ENCODE measurements at regions not wholly inside any gene's neighbourhood (a gene's known extent, or its start where the extent isn't known, plus 50 kb on each side); places are given as distances from the start of the nearest gene placed in this dataset.

DNA sequence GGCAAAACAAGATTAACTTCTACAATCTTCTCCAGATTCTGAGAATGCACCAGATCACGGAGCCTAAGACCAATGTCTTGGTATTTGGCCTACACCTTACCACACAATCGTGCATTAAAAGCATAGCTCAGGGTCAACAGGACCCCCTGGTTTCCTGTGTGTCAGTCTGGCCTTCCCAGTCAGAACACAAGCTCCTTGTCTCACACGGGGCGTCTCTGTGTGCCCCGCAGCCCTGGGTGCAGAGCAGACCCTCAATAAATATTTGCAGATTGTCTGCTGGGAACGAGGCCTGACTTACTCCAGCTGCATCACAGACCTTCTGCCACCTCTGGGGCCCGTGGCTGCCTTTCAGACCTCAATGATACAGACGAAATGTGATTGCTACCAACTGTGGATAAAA, 82.5 kb upstream of the CTNNB1 start:
- H3K4me2 ChIP-seq (ENCODE audit: extremely low read depth, insufficient read depth, low read length): no peak overlapping the region
- H3K36me3 ChIP-seq (ENCODE audit: control insufficient read depth, insufficient read depth, low read length): no peaks in the 10 kb centered on the region
- TF ChIP-seq EZH2 (IDR thresholded peaks at IDR 0.05; ENCODE audit: low read length, missing control alignments): no peak
- TF ChIP-seq, protein P1, sequence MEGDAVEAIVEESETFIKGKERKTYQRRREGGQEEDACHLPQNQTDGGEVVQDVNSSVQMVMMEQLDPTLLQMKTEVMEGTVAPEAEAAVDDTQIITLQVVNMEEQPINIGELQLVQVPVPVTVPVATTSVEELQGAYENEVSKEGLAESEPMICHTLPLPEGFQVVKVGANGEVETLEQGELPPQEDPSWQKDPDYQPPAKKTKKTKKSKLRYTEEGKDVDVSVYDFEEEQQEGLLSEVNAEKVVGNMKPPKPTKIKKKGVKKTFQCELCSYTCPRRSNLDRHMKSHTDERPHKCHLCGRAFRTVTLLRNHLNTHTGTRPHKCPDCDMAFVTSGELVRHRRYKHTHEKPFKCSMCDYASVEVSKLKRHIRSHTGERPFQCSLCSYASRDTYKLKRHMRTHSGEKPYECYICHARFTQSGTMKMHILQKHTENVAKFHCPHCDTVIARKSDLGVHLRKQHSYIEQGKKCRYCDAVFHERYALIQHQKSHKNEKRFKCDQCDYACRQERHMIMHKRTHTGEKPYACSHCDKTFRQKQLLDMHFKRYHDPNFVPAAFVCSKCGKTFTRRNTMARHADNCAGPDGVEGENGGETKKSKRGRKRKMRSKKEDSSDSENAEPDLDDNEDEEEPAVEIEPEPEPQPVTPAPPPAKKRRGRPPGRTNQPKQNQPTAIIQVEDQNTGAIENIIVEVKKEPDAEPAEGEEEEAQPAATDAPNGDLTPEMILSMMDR (conservative IDR thresholded peaks at IDR 0.05 in 1 of 2, IDR thresholded peaks at IDR 0.05 in 1 of 2; ENCODE audit: low read depth in 1 of 2, low read length in 2 of 2): no peak
- DNase-seq (ENCODE audit: low read depth in 2 of 2): no peak
- H3K4me1 ChIP-seq (ENCODE audit: control insufficient read depth, extremely low read depth, insufficient read depth, low read length): peaks cover 2% of the 10 kb centered on the region
- no peaks in the 10 kb centered on the region for H3K9me3 ChIP-seq (ENCODE audit: control insufficient read depth, insufficient read depth, low read depth, low read length)
- peak overlapping the region; percentile 13 for H3K27ac ChIP-seq (ENCODE audit: insufficient read depth, low read length)
- H3K4me3 ChIP-seq (replicated peaks in 1 of 4; ENCODE audit: control extremely low read depth in 1 of 4, insufficient read depth in 1 of 4, low read depth in 3 of 4, low read length in 4 of 4): no peak overlapping the region
- H3K79me2 ChIP-seq (ENCODE audit: control insufficient read depth, insufficient read depth, low read length): no peaks in the 10 kb centered on the region
- no peak overlapping the region for H3K9ac ChIP-seq (ENCODE audit: insufficient read depth, low read length)
- H3K27me3 ChIP-seq (ENCODE audit: control insufficient read depth, insufficient read depth, low read length): no peaks in the 10 kb centered on the region
- H2AFZ ChIP-seq (ENCODE audit: low read length): no peak overlapping the region
- H4K20me1 ChIP-seq (ENCODE audit: control insufficient read depth, extremely low read depth, insufficient read depth, low read length): no peaks in the 10 kb centered on the region

DNA sequence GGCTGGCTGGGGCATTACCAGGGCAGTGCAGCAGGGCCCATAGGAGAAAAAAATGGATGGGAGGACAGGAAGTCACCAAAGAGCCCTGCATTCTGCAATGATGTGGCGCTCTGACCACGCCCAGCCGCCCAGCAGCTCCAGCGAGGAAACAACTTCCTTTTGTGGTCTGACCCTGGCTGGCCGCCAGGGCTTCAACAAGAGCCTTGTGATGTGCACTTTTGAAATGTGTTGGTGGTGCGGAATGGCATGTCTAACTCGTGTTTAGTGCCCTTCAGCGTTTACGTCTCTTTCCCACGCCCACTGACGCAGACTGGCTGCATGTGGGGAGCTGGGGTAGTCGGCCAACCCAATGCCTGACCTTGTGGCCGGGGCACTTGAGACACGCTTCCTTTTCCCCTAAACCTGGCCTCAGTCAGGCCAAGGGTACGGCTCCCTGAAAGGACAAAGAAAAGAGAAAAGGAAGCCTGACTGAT, 81.9 kb upstream of the CTNNB1 start:
- peak; percentile 93 to 97 for DNase-seq (ENCODE audit: low read depth in 2 of 2)
- H4K20me1 ChIP-seq (ENCODE audit: control insufficient read depth, extremely low read depth, insufficient read depth, low read length): no peaks in the 10 kb centered on the region
- peaks cover 2% of the 10 kb centered on the region for H3K4me1 ChIP-seq (ENCODE audit: control insufficient read depth, extremely low read depth, insufficient read depth, low read length)
- H3K4me3 ChIP-seq (replicated peaks in 1 of 4; ENCODE audit: control extremely low read depth in 1 of 4, insufficient read depth in 1 of 4, low read depth in 3 of 4, low read length in 4 of 4): no peak overlapping the region
- H2AFZ ChIP-seq (ENCODE audit: low read length): peak overlapping the region; percentile 29
- TF ChIP-seq EZH2 (IDR thresholded peaks at IDR 0.05; ENCODE audit: low read length, missing control alignments): no peak
- TF ChIP-seq, protein P1 (conservative IDR thresholded peaks at IDR 0.05 in 1 of 2, IDR thresholded peaks at IDR 0.05 in 1 of 2; ENCODE audit: low read depth in 1 of 2, low read length in 2 of 2): no peak
- H3K27me3 ChIP-seq (ENCODE audit: control insufficient read depth, insufficient read depth, low read length): no peaks in the 10 kb centered on the region
- no peaks in the 10 kb centered on the region for H3K9me3 ChIP-seq (ENCODE audit: control insufficient read depth, insufficient read depth, low read depth, low read length)
- H3K4me2 ChIP-seq (ENCODE audit: extremely low read depth, insufficient read depth, low read length): no peak overlapping the region
- no peak overlapping the region for H3K9ac ChIP-seq (ENCODE audit: insufficient read depth, low read length)
- no peaks in the 10 kb centered on the region for H3K36me3 ChIP-seq (ENCODE audit: control insufficient read depth, insufficient read depth, low read length)
- H3K79me2 ChIP-seq (ENCODE audit: control insufficient read depth, insufficient read depth, low read length): no peaks in the 10 kb centered on the region
- peak overlapping the region; percentile 18 for H3K27ac ChIP-seq (ENCODE audit: insufficient read depth, low read length)

DNA sequence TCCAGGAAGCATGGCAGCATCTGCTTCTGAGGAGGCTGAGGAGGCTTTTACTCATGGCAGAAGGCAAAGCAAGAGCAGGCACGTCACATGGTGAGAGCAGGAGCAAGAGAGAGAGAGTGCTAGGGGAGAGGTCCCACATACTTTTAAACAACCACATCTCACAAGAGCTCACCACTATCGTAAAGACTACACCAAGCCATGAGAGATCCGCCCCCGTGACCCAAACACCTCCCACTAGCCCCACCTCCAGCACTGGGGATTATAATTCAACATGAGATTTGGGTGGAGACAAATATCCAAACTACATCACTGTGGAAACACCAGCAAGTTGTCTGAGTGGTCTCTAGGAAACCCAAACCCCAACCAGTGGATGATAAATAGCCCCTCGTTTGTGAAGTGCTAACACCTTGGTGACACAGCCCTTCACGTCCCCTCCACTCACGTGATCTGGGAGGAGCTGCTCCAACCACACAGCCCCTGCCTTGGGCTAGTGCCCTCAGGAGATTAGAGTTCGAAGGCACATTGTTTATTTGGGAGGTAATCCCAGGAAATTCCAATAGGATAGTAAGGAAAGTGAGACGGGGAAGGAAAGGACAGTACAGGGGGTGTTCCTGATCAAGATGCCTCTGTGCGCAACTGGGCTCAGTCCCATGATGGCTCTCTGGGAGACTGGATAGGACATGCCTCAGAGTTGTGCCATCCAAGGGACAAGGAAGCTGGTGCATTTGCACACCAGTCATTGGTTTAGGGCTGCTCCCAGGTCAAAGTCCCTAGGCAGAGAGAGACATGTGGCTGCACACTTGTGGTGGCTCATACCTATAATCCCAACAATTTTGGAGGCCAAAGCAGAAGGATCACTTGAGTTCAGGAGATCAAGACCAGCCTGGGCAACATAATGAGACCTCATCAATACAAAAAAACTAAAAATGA, 80.6 kb upstream of the CTNNB1 start:
- H3K79me2 ChIP-seq (ENCODE audit: control insufficient read depth, insufficient read depth, low read length): no peaks in the 10 kb centered on the region
- no peak overlapping the region for H2AFZ ChIP-seq (ENCODE audit: low read length)
- DNase-seq (ENCODE audit: low read depth in 2 of 2): no peak
- H3K9me3 ChIP-seq (ENCODE audit: control insufficient read depth, insufficient read depth, low read depth, low read length): no peaks in the 10 kb centered on the region
- H3K4me3 ChIP-seq (replicated peaks in 1 of 4; ENCODE audit: control extremely low read depth in 1 of 4, insufficient read depth in 1 of 4, low read depth in 3 of 4, low read length in 4 of 4): no peak overlapping the region
- H3K27me3 ChIP-seq (ENCODE audit: control insufficient read depth, insufficient read depth, low read length): no peaks in the 10 kb centered on the region
- H3K4me1 ChIP-seq (ENCODE audit: control insufficient read depth, extremely low read depth, insufficient read depth, low read length): peaks cover 2% of the 10 kb centered on the region
- no peak for TF ChIP-seq EZH2 (IDR thresholded peaks at IDR 0.05; ENCODE audit: low read length, missing control alignments)
- TF ChIP-seq, protein P1 (conservative IDR thresholded peaks at IDR 0.05 in 1 of 2, IDR thresholded peaks at IDR 0.05 in 1 of 2; ENCODE audit: low read depth in 1 of 2, low read length in 2 of 2): no peak
- H3K27ac ChIP-seq (ENCODE audit: insufficient read depth, low read length): no peak overlapping the region
- no peaks in the 10 kb centered on the region for H4K20me1 ChIP-seq (ENCODE audit: control insufficient read depth, extremely low read depth, insufficient read depth, low read length)
- H3K4me2 ChIP-seq (ENCODE audit: extremely low read depth, insufficient read depth, low read length): no peak overlapping the region
- no peaks in the 10 kb centered on the region for H3K36me3 ChIP-seq (ENCODE audit: control insufficient read depth, insufficient read depth, low read length)
- no peak overlapping the region for H3K9ac ChIP-seq (ENCODE audit: insufficient read depth, low read length)

All from fibroblast of lung (primary cell).